ENCODE measurements at regions not wholly inside any gene's neighbourhood (a gene's known extent, or its start where the extent isn't known, plus 50 kb on each side); places are given as distances from the start of the nearest gene placed in this dataset.
"Not testable (repeated sequence)": the region's sequence is repeated elsewhere in the genome, so short reads cannot be mapped to it uniquely, and the experiment has no call there.

DNA sequence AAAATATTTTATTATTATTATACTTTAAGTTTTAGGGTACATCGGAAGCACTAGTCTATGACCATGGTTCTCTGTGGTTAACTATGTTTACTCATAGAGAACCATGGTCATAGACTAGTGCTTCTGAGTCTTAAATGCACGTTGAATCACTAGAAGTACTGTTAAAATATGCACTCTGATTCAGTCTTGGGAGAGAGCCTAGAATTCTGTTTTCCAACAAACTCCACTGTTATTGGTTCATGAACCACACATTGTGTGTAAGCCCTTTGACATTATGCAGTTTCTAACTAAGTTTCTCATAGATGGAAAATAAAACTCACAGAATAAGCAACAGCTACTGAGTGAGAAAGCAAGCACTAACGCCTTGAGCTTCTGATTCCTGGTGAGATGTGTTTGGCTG is 1120.6 kb downstream of the SORCS1 start:
- FAIRE-seq: no peak

DNA sequence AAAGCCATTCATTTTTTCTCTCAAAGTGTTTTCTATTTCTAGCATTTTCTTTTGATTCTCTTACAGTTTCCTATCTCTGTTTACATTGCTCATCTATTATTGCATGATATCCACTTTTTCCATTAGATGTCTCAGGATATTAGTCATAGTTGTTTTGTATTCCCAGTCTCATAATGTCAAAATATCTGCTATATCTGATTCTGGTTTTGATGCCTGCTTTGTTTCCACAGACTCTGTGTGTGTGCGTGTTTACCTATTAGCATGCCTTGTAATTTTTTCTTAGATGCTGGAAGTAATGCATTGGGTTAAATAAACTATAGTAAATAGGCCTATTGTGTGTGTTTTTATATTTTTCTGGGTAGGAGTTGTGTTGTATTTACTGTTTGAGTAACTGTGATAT is 1126.3 kb downstream of the SORCS1 start:
- no peak for FAIRE-seq

DNA sequence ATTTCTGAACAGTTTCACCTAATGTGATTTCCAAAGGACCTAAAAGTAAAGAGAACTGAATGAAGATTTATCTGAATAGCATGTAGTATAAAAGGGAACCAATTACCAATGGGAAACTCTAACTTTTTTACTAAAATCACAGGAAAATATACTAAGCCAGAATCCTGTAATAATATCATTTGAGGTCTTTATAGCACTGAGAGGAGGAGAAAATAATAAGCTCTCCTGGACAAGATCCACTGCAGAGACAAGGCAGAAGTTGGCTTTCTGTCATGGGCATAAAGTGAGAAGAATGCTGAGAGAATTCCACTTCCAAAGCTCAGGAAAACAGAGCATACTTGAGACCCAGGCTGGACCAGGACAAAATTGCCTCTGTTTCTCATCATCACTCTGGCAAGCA is 1131.4 kb downstream of the SORCS1 start:
- FAIRE-seq: no peak

DNA sequence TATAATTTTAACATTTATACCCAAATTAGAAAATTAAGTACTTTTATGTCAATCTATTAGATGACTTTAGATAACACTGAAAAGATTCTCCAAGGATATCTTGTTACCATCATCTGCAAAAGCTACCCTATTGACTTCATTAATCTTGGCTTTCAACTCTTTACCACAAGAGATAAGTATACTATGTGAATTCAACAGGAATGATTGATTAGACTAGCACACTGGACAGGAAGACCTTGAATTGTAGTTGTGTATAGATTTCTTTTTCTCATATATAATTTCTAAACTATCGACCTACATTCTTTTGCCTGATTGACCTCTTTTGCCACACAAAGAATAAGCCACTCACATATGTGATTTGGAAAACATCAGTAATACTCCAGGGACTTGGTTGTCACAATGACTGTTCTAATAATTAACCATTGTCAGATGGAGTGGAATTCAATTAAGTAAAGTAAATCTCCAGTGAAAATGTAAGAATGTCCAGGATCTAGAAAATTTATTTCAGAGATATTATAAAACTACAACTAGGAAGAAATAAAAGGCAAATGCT is 1132.0 kb downstream of the SORCS1 start:
- no peak for FAIRE-seq

DNA sequence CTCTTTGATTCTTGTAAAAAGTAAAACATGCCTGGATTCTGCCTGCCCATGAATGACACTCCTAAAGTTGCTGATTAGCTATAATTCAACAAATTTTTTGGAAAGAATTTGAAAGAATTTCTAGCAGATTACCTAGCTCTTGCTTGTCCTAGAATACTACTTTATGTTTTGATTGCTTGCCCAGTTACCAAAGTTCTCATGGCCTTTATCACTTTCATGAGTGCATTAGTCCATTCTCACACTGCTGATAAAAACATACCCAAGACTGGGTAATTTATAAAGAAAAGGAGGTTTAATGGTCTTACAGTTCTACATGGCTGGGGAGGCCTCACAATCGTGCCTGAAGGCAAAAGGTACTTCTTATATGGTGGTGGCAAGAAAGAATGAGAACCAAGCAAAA is 1137.3 kb downstream of the SORCS1 start:
- no peak for FAIRE-seq

DNA sequence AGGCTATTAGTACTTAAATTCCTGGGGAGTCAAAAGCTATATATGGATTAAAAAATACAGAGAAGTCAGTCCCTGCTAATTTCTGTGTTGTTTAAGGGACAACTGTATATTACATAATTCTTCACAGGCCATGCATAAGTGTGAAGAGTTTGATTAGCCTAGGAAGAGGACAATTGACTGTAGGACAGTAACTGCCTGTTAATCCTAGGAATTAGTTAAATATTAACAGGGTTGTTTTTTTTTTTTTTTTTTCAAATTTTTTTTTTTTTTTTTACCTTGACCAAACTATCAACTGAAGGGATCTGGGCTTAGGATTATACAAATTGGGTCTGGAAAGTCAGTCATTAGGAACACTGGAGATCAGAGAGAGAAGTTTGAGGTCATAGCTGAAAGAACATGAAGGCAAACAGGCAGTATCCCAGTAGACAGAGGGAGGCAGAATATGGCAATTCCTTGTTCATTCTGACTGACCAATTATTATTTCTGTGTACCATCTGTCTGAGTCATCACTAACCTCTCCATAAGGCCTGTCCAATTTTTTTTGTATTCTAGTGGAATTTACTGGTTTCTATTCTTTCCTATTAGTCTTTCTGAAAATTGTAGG is 1139.2 kb downstream of the SORCS1 start:
- peak; percentile 99 for FAIRE-seq

DNA sequence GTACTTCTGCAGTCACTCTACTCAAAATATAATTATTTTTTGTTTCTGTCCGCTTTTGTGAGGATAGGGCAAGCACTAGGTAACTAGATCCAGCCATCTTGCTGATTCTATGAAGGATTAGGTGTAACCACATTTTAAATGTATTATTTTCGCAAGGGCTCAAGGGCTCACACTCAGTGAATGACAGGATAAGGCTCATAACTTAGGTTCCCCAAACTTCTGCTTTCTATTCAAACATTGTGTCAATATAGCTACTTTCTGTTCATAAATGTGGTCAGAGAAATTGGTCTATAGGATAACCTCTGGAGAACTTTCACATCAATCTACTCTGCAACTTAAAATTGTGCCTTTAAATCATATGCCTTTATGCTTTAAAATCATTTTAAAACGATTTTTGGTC is 1141.2 kb downstream of the SORCS1 start:
- FAIRE-seq: no peak

DNA sequence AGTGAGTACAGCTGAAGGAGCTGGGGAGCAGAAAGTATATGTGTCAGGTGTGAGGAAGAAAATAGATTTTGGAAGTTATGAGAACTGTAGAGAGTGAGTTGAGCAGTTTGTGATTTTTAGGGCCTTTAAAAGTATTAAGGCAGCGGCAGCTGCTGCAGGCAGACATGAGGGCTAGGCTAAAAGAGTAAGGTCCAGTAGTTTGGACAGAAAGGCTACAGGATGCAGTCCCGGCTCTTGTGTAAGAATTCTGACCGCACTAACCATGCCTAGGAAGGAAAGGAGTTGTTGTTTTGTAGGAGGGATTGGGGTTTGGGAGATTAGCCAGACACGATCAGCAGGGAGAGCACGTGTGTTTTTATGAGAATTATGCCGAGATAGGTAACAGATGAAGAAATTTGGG is 1144.9 kb downstream of the SORCS1 start:
- not testable (repeated sequence) for FAIRE-seq

DNA sequence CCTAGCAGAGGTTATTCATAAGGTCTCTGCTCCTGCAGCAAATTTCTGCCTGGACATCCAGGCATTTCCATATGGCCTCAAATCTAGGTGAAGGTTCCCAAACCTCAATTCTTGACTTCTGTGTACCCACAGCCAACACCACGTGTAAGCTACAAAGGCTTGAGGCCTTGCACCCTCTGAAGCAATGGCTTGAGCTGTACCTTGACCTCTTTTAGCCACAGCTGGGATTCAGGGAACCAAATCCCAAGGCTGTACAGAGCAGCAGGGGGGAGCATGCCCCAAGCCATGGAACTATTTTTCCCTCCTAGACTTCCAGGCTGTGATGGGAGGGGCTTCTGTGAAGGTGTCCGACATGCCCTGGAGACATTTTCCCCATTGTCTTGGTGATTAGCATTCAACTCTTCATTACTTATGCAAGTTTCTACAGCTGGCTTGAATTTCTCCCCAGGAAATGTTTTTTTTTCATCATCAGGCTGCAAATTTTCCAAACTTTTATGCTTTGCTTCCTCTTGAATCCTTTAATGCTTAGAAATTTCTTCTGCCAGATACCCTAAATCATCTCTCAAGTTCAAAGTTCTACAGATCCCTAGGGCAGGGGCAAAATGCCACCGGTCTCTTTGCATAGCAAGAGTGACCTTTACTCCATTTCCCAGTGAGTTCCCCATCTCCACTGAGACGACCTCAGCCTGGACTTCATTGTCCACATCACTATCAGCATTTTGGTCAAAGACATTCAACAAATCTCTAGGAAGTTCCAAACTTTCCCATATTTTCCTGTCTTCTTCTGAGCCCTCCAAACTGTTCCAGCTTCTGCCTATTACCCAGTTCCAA is 1148.9 kb downstream of the SORCS1 start:
- FAIRE-seq: not testable (repeated sequence)

DNA sequence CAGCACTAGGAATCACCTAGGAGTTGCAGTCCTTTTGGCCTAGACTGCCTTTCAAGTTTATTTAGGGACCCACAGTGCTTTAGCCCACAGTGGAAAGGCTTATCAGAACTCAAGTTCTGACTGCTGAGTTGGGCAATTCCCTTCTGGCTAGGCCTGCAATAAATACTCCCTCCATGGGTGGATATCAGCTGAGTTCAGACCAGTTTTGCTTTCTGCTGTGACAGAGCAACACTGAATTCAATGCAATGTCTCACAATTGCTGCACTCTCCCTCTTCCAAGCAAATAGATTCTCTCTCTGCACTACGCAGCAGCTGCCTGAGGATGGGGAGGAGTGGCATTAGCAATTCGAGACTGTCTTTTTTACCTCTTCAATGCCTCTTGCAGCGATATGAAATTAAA is 1153.3 kb downstream of the SORCS1 start:
- no peak for FAIRE-seq

DNA sequence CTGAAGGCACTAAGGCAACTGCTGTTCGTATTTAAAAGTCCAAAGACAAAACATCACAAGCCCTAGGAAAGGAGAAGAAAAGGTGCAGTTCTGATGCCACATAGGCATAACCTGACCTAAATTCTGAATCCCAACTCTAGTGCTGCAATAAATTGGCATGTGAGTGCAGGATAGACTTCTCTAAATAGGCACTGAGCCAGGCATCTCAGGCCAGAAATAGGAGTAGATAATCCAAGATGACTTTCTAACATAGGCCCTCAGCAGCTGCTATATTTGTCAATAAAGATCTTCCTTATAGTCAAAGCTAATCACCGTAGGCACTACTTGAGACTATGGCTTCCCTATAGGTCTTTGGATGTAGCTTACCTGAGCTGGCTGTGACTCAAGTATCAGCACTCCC is 1163.8 kb downstream of the SORCS1 start:
- no peak for FAIRE-seq

DNA sequence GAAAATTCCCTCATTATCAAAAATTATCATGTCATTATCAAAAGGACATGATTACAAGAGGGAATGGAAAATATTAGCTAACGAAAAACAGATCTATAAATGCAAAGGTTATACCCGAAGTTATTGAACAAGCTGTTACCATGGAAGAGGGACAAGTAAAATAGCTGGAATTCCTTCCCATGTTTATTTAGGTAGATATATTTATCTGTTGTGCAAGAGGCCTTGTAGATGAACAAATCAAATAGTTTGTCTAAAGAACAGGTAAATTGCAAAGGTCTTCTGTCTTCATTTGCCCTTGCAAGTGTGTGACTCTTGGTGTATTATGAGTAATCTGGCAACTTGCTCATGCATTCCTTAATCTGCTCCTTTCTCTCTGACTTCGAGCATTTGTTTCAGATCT is 1170.9 kb downstream of the SORCS1 start:
- FAIRE-seq: no peak

DNA sequence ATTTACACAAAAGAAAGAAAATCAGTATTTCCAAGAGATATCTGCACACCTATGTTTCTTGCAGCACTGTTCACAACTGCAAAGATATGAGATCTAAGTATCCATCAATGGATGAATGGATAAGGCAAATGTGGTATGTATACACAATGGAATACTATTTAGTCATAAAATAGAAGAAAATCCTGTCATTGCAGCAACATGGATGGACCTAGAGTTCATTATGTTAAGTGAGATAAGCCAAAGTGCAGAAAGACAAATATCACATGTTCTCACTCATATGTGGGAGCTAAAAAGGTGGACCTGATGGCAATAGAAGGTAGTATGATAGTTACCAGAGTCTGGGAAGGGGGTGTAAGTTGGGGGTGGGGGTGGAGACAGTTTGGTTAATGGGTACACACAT is 1171.6 kb downstream of the SORCS1 start:
- FAIRE-seq: no peak

DNA sequence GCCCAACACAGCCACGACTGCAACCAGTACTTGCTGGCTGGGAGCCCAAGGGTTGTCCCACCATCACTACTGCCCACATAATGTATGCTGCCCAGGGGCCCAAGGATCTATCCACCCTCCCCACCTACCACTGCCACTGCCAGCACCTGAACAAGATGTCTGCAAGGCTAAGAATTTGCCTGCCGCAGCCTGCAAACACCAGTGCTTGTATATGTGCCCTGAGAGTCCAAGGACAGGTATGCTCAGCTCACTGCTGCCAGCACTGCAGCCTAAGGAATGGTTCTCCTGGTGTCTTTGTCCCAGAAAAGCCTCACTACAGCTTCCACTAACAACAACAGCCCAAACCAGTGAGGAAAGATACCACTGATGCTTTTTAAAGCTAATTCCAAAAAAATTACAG is 1174.0 kb downstream of the SORCS1 start:
- no peak for FAIRE-seq

DNA sequence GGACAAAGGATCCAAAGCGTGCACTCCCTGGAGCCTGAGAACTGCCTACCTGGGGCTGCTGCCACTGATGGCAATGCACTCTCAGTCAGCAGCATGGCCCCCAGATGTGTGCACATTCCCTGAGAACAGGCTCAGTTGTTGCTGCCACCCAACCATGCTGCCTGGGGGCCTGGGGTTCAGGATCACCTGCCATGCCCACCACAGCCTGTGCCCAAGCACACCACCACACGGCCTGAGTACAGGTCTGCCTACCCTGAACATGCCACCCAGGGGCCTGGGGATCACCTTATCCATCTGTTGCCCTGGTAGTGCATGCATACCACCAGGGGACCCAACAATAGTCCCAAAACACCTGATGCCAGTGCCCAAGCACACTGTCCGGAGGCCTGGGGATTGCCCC is 1174.5 kb downstream of the SORCS1 start:
- FAIRE-seq: no peak

DNA sequence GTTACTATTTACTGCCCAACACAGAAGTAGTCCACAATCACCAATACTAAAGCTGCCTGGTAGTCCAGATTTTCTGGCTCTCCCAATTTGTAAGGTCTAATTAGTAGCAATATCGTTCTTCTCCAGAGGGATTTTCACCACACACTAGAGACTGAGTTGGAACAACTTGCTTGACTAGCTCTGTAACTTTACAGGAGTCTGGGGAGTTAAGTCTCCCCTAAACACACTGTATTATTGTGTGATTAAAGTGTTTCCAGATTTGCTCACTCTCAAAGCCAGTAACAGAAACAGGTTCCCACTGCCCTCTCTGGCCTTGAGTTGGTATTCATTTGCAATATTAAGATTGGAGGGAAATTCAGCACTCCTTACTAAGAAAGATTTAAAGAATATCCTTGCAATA is 1175.7 kb downstream of the SORCS1 start:
- no peak for FAIRE-seq

DNA sequence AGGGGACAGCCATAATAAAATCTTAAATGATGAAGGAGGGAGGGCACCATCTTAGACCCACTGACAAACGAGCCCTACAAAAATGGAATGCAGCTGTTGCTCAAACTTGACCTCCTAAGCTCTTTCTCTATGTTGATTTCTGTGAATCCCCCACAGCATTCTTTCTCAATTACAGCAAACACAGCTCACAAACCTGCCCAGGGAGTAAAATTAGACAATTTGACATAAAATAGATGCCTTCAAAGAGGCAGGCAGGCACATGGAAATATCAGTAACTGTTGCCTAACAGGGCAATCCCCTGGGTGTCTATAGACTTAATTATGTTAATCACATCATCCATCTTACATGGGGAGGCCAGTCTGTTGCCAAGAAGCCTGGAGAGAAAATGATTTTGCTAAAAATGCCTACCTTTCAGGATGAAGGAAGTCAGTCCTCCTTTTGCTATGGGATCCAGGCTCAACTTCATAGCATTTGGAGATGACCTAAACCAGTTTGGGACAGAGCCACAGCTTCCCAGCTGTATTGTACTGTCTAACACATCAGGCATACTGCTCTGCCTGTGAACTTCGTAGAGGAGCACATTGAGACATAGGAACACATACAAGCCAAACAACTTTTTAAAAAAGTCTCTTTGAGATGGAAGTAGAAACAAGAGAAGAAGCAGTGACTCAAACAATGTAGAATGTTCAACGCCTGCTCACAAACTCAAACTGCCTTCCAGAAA is 1177.4 kb downstream of the SORCS1 start:
- FAIRE-seq: no peak

DNA sequence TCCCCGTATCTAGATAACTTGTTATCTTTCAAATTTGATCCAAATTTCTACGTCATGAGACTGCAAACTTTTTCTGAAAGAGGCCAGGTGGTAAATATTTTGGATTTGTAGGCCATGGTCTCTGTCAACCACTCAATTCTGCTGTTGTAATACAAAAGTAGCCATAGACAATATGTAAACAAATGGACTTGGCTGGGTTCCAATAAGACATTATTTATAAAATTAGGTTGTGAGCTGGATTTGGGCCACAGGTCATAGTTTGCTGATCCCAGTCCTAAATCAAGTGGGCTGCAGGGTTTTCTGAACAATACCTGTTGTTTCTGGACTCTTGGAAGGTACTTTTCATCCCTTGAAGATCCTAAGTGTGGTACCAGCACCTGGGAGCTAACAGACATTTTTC is 1178.0 kb downstream of the SORCS1 start:
- no peak for FAIRE-seq

DNA sequence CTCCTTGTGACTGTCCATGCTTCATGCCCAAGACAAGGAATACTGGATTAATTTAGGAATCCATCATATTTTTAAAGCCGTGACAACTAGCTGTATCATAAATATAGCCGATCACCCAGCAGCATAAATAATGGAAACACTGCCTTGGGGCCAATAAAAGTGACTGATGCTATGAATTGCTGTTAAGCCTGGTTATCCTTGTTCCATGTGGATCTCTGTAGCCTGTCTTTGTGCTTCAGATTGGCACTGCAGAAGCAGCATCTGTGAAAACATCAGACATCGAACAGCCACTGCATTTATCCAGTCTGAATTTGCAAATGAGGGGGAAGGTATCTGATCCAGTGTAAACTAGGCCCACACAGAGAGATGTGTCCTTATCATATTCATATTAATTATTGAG is 1181.8 kb downstream of the SORCS1 start:
- no peak for FAIRE-seq

DNA sequence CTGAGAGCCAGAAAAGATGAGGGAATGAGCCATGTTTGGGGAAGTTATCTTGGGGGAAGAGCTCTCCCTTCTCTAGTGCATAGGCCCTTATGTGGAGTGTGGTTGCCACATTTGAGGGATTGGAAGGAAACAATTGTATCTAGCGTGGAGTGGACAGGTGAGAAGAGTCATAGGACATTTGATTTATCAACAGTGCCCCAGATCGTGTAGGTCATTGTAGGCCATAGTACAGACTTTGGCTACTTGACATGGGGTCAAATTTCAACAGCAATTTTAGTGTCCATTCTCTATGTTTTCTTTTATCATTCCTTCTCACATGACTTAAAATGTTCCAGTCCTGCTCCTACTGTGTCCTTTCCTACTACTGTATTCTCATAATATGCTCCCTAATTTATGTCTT is 1182.8 kb downstream of the SORCS1 start:
- FAIRE-seq: no peak

DNA sequence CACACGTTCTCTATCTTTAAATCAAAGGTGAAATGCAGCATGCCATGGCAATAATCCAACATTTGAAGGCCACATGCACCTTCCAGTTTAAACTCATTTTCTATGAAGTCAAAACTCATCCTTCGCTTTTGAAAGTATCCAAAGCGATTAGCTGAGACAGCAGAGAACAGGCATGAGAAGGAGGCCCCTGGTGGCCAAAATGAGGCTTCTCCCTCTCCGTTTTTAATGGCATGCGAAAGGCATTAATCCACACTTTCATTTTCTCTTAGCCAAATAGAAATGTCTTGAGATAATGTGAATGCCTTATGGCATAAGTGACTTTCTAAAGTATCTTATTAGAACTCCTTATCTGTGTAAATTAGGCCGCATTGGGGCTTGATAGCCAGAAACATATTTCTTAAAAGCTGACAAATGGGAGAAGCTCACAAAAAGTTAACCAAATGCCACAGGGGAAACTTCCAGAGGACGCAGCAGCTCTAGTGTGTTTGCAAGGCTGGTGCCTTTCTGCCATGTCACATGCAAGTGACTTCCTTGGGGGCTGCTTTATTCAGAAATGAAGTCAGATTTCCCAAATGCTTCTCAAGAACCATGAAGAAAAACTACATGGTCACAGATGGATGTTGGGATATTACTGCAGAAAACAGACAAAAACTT is 1189.6 kb downstream of the SORCS1 start:
- no peak for FAIRE-seq

DNA sequence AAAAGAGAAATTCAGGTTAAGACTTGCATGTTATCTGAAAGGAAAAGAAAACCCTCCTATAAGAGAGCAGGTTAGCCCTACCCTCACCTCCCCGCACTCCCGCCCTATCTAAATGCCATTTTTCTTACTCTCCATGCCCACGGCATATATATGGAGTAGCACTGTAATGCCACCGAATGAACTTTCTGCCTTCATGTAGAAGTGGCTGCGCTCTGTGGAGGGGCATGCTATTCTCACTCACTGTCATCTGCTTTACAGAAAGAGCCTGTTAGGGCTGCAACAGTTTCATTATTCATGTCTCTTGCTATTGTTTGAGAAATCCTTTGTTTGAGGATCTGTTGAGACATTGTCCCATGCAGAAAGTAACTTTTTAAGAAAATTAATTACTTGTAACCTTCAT is 1190.6 kb downstream of the SORCS1 start:
- FAIRE-seq: no peak

DNA sequence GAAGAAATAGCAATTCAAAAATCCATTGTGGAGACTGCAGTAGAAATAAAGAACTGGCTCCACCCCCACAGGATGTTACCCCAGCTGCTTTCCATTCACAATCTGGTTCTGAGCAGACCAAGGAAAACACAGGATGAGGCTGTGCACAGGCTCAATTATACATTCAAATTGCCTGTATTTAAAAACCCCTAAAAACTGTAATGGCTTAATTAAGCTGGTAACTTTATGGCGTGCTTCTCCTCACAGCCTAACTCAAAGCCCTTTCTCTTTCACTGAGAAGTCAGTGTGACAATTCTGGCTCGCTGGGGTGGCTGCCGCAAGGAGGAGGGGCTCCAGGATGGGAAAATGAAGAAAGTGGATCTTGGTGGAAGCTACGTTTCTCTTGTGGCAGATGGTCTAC is 1191.1 kb downstream of the SORCS1 start:
- FAIRE-seq: no peak

Data from islet of Langerhans (tissue), 1 donor.